Skeletal muscle satellite cell (primary cell): ENCODE measurements at regions not wholly inside any gene's neighbourhood (a gene's known extent, or its start where the extent isn't known, plus 50 kb on each side); places are given as distances from the start of the nearest gene placed in this dataset.
"Not testable (repeated sequence)": the region's sequence is repeated elsewhere in the genome, so short reads cannot be mapped to it uniquely, and the experiment has no call there.

Experiments
- H3K27me3 ChIP-seq: 2 replicates; pipeline ENCODE4 v1.7.0; 2013; ENCODE audit warnings: low read length; ENCODE audit not compliant: control insufficient read depth, insufficient read depth
- H3K36me3 ChIP-seq: 2 replicates; pipeline ENCODE4 v1.7.0; 2013; ENCODE audit warnings: mild to moderate bottlenecking, control low read depth, low read length; ENCODE audit not compliant: insufficient read depth
- H3K4me1 ChIP-seq: 2 replicates; pipeline ENCODE4 v1.7.0; 2013; ENCODE audit warnings: low read length; ENCODE audit not compliant: control insufficient read depth, insufficient read depth
- H3K4me2 ChIP-seq: 2 replicates; pipeline ENCODE4 v1.7.0; 2013; ENCODE audit warnings: mild to moderate bottlenecking, low read length
- H3K4me3 ChIP-seq: 2 replicates; pipeline ENCODE4 v1.7.0; 2013; ENCODE audit warnings: low read length
- H3K9ac ChIP-seq: 2 replicates; pipeline ENCODE4 v1.7.0; 2013; ENCODE audit warnings: mild to moderate bottlenecking, low read depth, low read length, moderate library complexity
- H3K9me3 ChIP-seq: replicated peaks from 2 replicates; pipeline ENCODE4 v1.7.0; 2013; ENCODE audit warnings: mild to moderate bottlenecking, control low read depth, low read length

DNA sequence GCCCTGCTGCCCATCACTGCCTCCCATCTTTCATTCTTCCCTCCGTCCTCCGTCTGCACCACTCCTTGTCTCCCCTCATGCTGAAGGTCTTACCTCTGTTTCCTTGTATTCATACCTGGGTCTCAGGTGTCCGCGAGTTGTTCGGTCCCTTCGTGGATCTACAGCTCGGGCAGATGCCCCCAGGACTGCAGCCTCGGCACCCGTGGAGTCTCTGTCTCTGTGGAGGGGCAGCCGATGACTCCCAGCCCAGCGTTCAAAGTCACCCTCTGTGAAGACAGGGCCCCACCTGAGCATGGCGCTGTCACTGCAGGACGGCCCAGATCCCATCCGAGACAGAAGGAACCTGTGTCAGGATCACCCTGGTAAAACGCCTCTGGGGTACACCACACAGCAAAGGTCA lies 480.0 kb upstream of the SALL3 start:
- Histone ChIP-seq H3K4me1 (no peaks in the 10 kb centered on the region), H3K36me3 (no peaks in the 10 kb centered on the region), H3K27me3 (no peaks in the 10 kb centered on the region), H3K9ac (no peak overlapping the region), H3K4me3 (no peak overlapping the region), H3K9me3 (peaks cover 29% of the 10 kb centered on the region), H3K4me2 (no peak overlapping the region)

GRCh38 chr18:78501251-78501650 lies 478.4 kb upstream of the SALL3 start:
- H3K4me2 ChIP-seq, result no peak overlapping the region
- H3K9me3 ChIP-seq, result peaks cover 25% of the 10 kb centered on the region
- no peaks in the 10 kb centered on the region for H3K27me3 ChIP-seq
- no peaks in the 10 kb centered on the region for H3K4me1 ChIP-seq
- no peak overlapping the region for H3K4me3 ChIP-seq
- H3K9ac ChIP-seq, result no peak overlapping the region
- no peaks in the 10 kb centered on the region for H3K36me3 ChIP-seq

- peaks cover 25% of the 10 kb centered on the region for H3K9me3 ChIP-seq
- H3K4me3 ChIP-seq, result no peak overlapping the region
- no peak overlapping the region for H3K9ac ChIP-seq
- H3K36me3 ChIP-seq, result no peaks in the 10 kb centered on the region
- H3K27me3 ChIP-seq, result no peaks in the 10 kb centered on the region
- H3K4me1 ChIP-seq, result no peaks in the 10 kb centered on the region
- no peak overlapping the region for H3K4me2 ChIP-seq
Observed at GRCh38 chr18:78503129-78503528, 476.5 kb upstream of the SALL3 start.

DNA sequence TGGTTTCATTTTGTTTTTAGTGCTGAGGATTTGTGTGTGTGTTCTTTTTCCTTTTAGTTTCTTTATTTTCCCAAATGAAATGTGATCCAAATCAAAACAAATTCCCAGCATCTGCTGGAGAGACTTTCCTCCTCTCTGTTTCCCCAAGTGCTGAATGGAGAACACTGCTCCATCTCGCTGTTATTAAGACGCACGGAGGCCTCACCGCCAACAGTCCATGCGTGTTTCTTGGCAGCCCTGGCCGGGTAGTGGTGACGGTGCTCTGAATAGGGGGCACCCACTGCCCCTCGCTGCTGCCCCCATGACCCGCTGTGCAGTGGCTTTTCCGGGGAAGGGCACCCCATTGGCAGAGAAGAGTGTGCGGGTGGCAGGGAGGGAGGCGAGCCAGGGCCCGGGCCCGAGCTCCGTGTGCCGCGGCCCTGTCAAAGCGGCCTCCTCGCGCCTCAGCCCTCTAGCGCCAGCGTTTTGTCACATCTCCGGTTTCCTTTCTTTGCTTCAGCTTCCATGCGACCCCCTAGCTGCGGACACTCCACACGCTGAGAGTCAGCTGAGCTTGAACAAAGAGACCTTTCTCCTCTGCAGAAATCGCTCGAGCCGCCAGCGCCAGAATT lies 473.7 kb upstream of the SALL3 start:
- no peaks in the 10 kb centered on the region for H3K27me3 ChIP-seq
- no peak overlapping the region for H3K4me2 ChIP-seq
- H3K4me1 ChIP-seq, result no peaks in the 10 kb centered on the region
- H3K9ac ChIP-seq, result no peak overlapping the region
- no peaks in the 10 kb centered on the region for H3K36me3 ChIP-seq
- H3K9me3 ChIP-seq, result peaks cover 21% of the 10 kb centered on the region
- H3K4me3 ChIP-seq, result no peak overlapping the region

GRCh38 chr18:78507217-78507616 lies 472.4 kb upstream of the SALL3 start:
- Histone ChIP-seq H3K4me3 (no peak overlapping the region), H3K27me3 (no peaks in the 10 kb centered on the region), H3K4me1 (no peaks in the 10 kb centered on the region), H3K36me3 (no peaks in the 10 kb centered on the region), H3K4me2 (no peak overlapping the region), H3K9ac (no peak overlapping the region), H3K9me3 (peaks cover 26% of the 10 kb centered on the region)

GRCh38 chr18:78508228-78508824 lies 471.3 kb upstream of the SALL3 start:
- H3K36me3 ChIP-seq, H3K27me3 ChIP-seq, H3K4me1 ChIP-seq, H3K9ac ChIP-seq, H3K4me2 ChIP-seq, H3K4me3 ChIP-seq: not testable (repeated sequence)
- H3K9me3 ChIP-seq, result peaks cover 24% of the 10 kb centered on the region

DNA sequence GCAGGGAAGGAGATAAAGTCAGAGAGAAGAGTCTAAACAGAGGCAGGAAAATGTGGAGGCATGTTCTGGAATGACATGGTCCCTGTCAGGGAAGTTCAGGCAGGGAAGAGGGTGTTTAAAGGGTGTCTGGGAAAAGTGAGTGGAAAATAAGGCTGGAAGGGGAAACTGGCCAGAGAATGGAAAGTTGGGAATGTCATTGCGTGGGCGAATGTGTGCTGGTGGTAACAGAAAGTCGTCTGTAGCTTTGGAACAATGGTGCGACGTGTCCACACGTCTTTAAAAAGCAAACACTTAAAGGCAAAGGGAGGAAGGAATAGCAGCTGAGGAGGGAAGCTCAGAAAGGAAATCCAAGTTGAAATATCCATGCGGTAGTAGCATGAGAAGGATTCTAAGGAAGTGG lies 469.5 kb upstream of the SALL3 start:
- Histone ChIP-seq H3K36me3 (no peaks in the 10 kb centered on the region), H3K4me2 (no peak overlapping the region), H3K9me3 (peaks cover 20% of the 10 kb centered on the region), H3K4me1 (no peaks in the 10 kb centered on the region), H3K4me3 (no peak overlapping the region), H3K9ac (no peak overlapping the region), H3K27me3 (no peaks in the 10 kb centered on the region)

DNA sequence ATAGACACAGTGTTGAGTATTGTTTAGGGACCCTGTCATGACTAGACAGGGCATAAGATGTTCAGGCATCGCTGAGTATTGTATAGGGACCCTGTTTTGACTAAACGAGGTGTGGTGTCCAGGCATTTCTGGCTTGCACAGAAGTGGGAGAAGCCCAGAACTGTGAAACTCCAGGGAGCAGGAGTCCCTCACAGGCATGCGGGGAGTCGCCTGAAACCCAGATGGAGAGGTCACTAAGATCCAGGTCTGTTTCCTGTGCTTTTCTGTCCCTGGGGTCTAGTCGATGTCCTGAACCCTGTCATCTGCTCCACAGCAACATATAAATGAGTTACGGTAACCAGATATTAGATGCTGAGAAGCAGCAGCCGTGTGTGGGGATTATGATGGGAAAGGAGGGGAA lies 469.0 kb upstream of the SALL3 start:
- Histone ChIP-seq H3K27me3 (no peaks in the 10 kb centered on the region), H3K4me1 (no peaks in the 10 kb centered on the region), H3K36me3 (no peaks in the 10 kb centered on the region), H3K9ac (no peak overlapping the region), H3K4me2 (no peak overlapping the region), H3K9me3 (peaks cover 18% of the 10 kb centered on the region), H3K4me3 (no peak overlapping the region)

- Histone ChIP-seq H3K4me2 (no peak overlapping the region), H3K9ac (no peak overlapping the region), H3K4me1 (no peaks in the 10 kb centered on the region), H3K4me3 (no peak overlapping the region), H3K9me3 (peaks cover 18% of the 10 kb centered on the region), H3K36me3 (no peaks in the 10 kb centered on the region), H3K27me3 (no peaks in the 10 kb centered on the region)
Observed at GRCh38 chr18:78511666-78512601, 467.7 kb upstream of the SALL3 start.

DNA sequence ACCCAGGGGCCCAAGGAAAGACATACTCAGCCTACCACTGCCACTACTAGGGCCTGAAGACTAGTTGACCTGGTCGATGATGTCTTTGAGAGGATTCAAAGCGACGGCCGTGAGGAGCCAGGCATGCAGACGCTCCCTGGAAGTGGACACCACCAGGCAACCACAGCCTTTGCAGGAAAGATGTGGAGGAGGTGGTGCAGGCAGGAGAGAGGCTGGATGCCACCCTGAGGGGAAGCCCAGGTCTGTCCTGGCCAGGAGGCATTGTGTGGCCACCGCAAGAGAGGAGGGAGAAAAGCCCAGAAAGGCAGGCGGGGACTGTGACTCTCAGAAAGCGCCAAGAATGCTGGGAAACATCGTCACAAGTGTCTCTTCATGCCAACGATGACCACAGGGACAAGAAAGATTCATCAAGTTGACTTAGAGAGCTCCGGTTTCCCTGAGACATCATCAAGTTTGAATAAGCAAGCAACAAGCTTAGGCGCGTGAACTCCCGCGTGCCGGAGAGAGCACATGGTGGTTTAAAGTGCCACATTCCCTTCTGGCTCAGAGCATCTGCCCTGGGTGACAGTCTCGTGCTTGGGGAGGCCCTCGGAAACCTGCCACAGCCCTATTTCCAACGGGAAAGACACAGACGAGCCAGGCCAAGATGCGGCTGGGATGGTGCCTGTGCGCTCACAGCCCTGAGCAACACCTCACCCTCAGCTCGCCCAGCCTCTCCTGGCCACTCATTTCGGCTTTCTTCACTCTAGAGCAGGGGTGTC lies 464.5 kb upstream of the SALL3 start:
- Histone ChIP-seq H3K4me1 (no peaks in the 10 kb centered on the region), H3K9ac (no peak overlapping the region), H3K4me3 (no peak overlapping the region), H3K27me3 (no peaks in the 10 kb centered on the region), H3K9me3 (peaks cover 16% of the 10 kb centered on the region), H3K36me3 (no peaks in the 10 kb centered on the region), H3K4me2 (no peak overlapping the region)

- Histone ChIP-seq H3K9ac (no peak overlapping the region), H3K4me2 (no peak overlapping the region), H3K36me3 (no peaks in the 10 kb centered on the region), H3K27me3 (no peaks in the 10 kb centered on the region), H3K4me1 (no peaks in the 10 kb centered on the region), H3K4me3 (no peak overlapping the region), H3K9me3 (peaks cover 13% of the 10 kb centered on the region)
Observed at GRCh38 chr18:78517328-78517727, 462.3 kb upstream of the SALL3 start.
